Cerebellar cortex (tissue), 1 donor: ENCODE measurements at regions not wholly inside any gene's neighbourhood (a gene's known extent, or its start where the extent isn't known, plus 50 kb on each side); places are given as distances from the start of the nearest gene placed in this dataset.

Source experiments
- DNase-seq: peaks from one replicate; pipeline ENCODE4 v3.0.0-alpha.2; 2015; ENCODE audit warnings: low spot score

- no peak for DNase-seq
Measured at GRCh38 chr3:18295171-18295920, 129.8 kb downstream of the SATB1 start.

- no peak for DNase-seq
Measured at GRCh38 chr3:18290157-18290556, 135.0 kb downstream of the SATB1 start.

- DNase-seq = no peak
Measured at GRCh38 chr3:18288243-18288642, 136.9 kb downstream of the SATB1 start.

- no peak for DNase-seq
Measured at GRCh38 chr3:18284716-18285115, 140.4 kb downstream of the SATB1 start.

DNA sequence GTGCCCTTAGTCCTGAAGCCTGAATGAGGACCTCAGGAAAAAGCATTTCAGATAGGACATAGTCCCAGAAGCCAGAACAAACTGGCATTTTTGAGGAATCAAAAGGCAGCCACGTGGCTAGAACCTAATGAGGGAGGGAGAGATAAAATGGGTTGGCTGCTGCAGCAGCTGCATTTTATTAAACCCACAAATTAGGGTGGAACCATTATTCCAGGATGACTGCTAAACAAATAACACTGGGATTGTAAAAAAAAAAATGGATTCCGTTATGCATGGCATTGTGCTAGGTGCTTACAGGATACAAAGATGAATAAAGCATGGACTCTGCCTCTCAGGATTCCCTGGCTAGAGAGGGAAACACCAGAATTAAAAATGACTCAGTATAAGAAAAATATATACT is 141.5 kb downstream of the SATB1 start:
- DNase-seq = no peak

GRCh38 chr3:18282507-18282906 is 142.6 kb downstream of the SATB1 start:
- DNase-seq = no peak

DNA sequence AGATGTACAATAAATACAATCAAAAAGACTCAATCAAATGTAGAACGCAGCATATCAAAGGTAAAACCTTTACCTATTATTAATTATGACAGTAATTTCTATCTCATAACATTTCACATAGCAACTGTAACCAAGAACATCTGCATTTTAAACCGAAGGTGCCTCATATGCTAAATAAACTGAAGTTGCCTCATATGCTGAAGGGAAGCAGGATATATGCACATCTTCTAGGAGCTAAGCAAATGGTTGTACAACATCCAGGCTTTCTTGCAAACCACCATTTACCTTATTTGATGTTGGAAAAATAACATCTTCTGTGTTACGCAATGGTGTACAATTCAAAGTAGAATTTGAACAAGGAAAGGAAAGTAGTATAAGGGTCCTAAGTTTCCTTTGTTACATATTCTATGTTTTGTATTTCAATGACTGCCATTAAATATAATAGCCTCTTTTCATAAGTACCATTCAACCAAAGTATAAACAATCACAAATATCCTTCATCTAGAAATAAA is 145.9 kb downstream of the SATB1 start:
- no peak for DNase-seq

GRCh38 chr3:18264853-18265252 is 160.3 kb downstream of the SATB1 start:
- no peak for DNase-seq

DNA sequence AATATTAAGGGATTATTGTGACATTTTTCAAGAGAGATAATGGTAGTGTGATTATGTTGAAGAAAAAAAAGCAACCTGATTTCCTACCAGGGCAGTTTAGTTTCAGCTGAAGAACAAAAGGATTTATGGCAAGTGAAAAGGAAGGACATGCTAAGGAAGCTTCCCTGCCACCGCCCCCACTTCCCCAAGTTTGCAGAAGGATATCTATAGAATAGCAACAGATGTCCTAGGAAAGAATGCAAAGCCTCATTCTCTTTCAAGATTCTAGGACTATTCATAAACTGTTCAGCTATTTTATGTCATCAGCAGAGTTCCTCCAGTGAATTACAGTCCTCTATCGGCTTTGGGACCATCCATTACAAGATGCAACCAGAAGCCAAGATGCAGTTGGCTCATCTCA is 160.8 kb downstream of the SATB1 start:
- DNase-seq = no peak

DNA sequence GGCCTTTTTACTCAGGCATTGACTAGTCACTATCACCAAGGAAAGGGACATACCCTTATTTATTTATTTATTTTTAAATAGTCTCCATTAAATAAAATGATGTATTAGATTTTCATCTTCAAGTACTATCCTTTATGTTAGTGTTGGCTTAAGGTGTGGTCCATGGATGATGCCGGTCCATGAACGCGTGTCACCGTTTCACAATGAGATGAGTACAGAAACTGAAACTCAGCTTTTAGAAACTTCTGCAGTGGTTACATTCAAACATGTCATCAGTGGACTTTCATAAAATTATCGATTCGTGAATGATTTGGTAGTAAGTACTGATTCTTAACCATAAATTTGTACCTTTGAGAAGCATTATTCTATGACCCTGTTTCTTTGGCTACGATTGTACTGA is 166.6 kb downstream of the SATB1 start:
- no peak for DNase-seq

DNA sequence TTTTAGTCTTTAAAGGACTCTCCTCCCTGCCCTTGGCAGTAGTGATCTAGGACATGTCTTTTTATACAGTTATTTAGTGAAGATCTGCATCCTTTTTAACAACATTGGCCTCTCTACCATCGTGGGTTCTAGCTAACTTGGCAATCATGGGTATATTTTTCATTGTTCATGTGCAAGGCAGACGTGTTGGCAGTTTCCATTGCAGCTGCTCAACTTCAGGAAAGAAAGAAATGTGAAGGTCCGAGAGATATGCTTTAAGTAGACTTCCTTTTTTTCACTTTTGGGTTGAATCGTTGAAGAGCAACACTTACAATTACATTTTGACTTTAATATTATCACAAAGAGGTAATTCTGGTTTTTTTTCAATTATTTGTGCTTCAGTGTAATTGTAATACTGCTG is 172.6 kb downstream of the SATB1 start:
- DNase-seq = no peak

DNA sequence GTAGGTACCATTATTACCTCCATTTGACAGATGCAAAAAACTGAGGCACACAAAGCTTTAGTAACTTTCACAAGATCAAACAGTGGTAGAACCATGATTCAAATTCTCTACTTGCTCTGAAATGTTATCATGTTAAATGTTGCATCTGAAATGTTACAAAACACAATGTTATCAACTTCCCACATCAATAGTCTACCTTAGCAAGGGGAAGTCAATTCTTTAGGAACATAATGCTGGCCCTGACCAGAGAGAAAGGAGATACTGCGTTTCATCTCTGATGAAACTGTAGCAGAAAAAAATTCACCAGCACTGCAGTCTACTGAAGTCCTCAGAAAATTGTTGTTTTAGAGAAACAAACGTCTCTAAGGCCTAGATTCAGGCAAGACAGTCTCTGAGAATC is 174.1 kb downstream of the SATB1 start:
- DNase-seq = no peak

DNA sequence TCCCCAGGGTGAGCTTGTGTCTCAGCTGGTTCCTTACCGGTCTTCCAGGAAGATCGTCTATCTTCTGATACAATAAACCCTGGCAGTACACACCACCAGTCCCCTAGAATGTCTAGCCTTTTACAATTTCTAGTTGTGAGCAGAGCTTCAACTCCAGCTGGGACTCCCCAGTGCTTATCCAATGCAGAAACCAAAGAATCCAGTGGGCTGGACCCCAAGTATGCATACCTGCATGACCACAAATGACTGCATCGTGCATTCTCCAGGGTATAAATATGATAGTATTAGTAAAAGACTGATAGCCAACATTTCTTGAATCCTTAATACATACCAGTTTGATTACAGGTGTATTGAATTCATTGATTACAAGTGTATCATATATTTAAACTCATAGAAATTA is 176.0 kb downstream of the SATB1 start:
- DNase-seq = no peak

GRCh38 chr3:18247776-18248310 is 177.3 kb downstream of the SATB1 start:
- no peak for DNase-seq

DNA sequence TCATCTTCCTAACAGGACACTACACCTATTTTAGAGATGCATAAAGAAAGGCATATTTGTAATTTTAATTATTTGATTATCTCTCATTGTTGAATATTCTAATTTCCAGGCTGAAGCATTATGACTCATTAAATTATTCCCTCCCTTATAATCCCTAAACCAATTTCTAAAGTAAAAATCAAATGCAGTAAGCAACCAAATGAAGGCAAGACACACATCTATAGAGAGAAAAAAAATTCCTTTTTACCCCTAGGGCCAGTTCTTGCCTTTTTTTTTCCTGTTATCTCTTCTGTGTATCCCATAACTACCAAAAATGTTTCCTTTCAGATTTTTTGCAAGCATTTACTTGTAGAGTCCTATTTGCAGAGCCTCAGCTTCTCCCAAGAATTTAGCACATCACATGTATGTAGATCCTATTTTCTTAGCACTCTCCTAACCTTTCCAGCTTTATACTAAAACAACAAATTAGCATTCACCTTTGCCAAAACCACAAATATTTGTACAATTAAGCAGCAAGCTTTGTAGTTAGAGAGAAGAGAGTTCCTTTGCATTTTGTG is 177.9 kb downstream of the SATB1 start:
- DNase-seq = no peak

- no peak for DNase-seq
Measured at GRCh38 chr3:18246336-18247060, 178.6 kb downstream of the SATB1 start.

DNA sequence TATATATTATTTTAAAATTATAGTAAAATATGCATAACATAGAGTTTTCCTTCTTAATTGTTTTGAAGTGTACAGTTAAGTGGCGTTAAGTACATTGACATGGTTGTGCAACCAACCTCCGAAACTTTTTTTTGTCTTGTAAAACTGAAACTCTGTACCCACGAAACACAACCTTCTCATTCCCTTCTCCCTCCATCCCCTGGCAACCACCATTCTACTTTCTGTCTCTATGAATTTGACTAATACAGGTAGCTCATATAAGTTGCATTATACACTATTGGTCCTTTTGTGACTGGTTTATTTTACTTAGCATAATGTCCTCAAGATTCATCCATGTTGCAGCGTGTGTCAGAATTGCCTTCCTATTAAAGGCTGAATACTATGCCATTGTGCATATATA is 179.4 kb downstream of the SATB1 start:
- no peak for DNase-seq

- DNase-seq = no peak
Measured at GRCh38 chr3:18241837-18242236, 183.3 kb downstream of the SATB1 start.

GRCh38 chr3:18239674-18240073 is 185.5 kb downstream of the SATB1 start:
- DNase-seq = no peak

GRCh38 chr3:18238746-18239331 is 186.3 kb downstream of the SATB1 start:
- no peak for DNase-seq

- no peak for DNase-seq
Measured at GRCh38 chr3:18238332-18238731, 186.8 kb downstream of the SATB1 start.

DNA sequence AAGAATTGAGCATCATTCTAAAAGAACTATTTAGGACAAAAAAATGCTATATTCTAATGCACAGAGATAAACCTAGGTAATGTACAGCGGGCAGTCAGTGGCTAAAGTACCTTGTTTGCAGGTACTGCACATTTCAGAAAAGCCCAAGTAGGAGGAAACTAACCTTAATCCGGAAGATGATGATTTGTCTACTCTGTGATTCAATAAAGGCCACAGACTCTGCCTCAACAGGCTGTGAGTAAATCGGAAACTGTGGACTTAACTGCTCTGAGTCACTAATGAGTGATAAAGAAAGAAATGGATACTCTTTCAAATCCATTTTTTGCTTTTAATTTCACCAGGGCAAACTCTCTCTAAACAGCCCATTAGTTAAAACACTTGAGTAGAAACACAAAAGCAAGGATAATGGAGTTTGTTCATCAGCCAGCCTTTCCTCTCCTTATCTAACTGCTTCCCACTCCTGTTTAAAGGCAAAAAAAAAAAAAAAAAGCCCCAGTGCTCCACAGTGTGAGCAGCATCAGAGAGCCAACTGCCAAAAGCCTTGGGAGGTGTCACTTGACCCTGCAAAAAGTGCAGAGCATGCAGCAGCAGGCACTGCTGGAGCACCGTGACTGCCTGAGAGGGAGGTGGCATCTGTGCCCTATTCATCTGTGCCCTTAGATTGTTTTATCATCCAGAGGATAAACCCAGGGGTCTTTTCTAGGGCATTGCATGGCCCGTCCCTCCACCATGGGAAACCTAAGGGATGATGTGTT is 187.7 kb downstream of the SATB1 start:
- no peak for DNase-seq
